Fibroblast of mammary gland (primary cell): ENCODE measurements at regions not wholly inside any gene's neighbourhood (a gene's known extent, or its start where the extent isn't known, plus 50 kb on each side); places are given as distances from the start of the nearest gene placed in this dataset.

Source experiments
- DNase-seq: peaks from one replicate; pipeline ENCODE4 v3.0.0-alpha.2; 2010; ENCODE audit warnings: low read depth
- H3K4me3 ChIP-seq: 2 replicates; pipeline ENCODE4 v1.5.1; 2011; ENCODE audit warnings: low read depth, mild to moderate bottlenecking, low read length, moderate library complexity; ENCODE audit not compliant: control insufficient read depth
- CTCF ChIP-seq: conservative IDR thresholded peaks from 2 replicates; pipeline ENCODE4 v1.5.1; 2011; ENCODE audit warnings: low read depth, low read length, inconsistent platforms; ENCODE audit not compliant: control insufficient read depth, insufficient read depth

GRCh38 chr2:3126171-3126910, 251.3 kb downstream of the EIPR1 start:
- H3K4me3 ChIP-seq = no peak overlapping the region
- DNase-seq = no peak
- no peak for TF ChIP-seq CTCF

- H3K4me3 ChIP-seq = no peak overlapping the region
- DNase-seq = no peak
- TF ChIP-seq CTCF = no peak
These were observed 251.9 kb downstream of the EIPR1 start for GRCh38 chr2:3125761-3126130.

GRCh38 chr2:3125001-3125760, 252.4 kb downstream of the EIPR1 start:
- DNase-seq = no peak
- TF ChIP-seq CTCF = no peak
- no peak overlapping the region for H3K4me3 ChIP-seq

- no peak overlapping the region for H3K4me3 ChIP-seq
- no peak for TF ChIP-seq CTCF
- no peak for DNase-seq
These were observed 255.1 kb downstream of the EIPR1 start for GRCh38 chr2:3122525-3122924.

GRCh38 chr2:3121601-3122000, 256.0 kb downstream of the EIPR1 start:
- peak; percentile 36 for DNase-seq
- no peak overlapping the region for H3K4me3 ChIP-seq
- no peak for TF ChIP-seq CTCF

GRCh38 chr2:3117650-3118216, 259.9 kb downstream of the EIPR1 start:
- no peak overlapping the region for H3K4me3 ChIP-seq
- no peak for DNase-seq
- no peak for TF ChIP-seq CTCF
